Osteoblast (primary cell): ENCODE measurements at regions not wholly inside any gene's neighbourhood (a gene's known extent, or its start where the extent isn't known, plus 50 kb on each side); places are given as distances from the start of the nearest gene placed in this dataset.
"Not testable (repeated sequence)": the region's sequence is repeated elsewhere in the genome, so short reads cannot be mapped to it uniquely, and the experiment has no call there.

Source experiments
- DNase-seq: peaks from one replicate; pipeline ENCODE4 v3.0.0; 2011; ENCODE audit warnings: low spot score, mixed read lengths; ENCODE audit not compliant: insufficient read length; ENCODE audit errors: missing footprints
- H2AFZ ChIP-seq: 2 replicates; pipeline ENCODE4 v1.6.0; 2011; ENCODE audit warnings: mild to moderate bottlenecking, low read length
- H3K27ac ChIP-seq: 2 replicates; pipeline ENCODE4 v1.5.1; 2011; ENCODE audit warnings: mild to moderate bottlenecking, low read depth, low read length, moderate library complexity
- H3K27me3 ChIP-seq: 2 replicates; pipeline ENCODE4 v1.6.0; 2012; ENCODE audit warnings: mild to moderate bottlenecking, control low read depth, inconsistent platforms, low read length, moderate library complexity; ENCODE audit not compliant: insufficient read depth
- H3K36me3 ChIP-seq: 2 replicates; pipeline ENCODE4 v1.5.1; 2011; ENCODE audit warnings: mild to moderate bottlenecking, low read length, control low read depth, moderate library complexity; ENCODE audit not compliant: insufficient read depth
- H3K4me1 ChIP-seq: 2 replicates; pipeline ENCODE4 v1.5.1; 2011; ENCODE audit warnings: mild to moderate bottlenecking, low read length, control low read depth, moderate library complexity; ENCODE audit not compliant: insufficient read depth
- H3K4me2 ChIP-seq: 2 replicates; pipeline ENCODE4 v1.6.0; 2011; ENCODE audit warnings: mild to moderate bottlenecking, low read length; ENCODE audit not compliant: insufficient read depth
- H3K4me3 ChIP-seq: fragments of 200-600 bp; sonication (generic); 3 replicates; pipeline ENCODE4 v1.5.1; 2012; ENCODE audit warnings: mild to moderate bottlenecking, low read length, inconsistent platforms; ENCODE audit not compliant: insufficient read depth
- H3K79me2 ChIP-seq: 2 replicates; pipeline ENCODE4 v1.6.0; 2012; ENCODE audit warnings: mild to moderate bottlenecking, low read length, control low read depth, inconsistent platforms; ENCODE audit not compliant: insufficient read depth
- H3K9me3 ChIP-seq: 2 replicates; pipeline ENCODE4 v1.5.1; 2011; ENCODE audit warnings: low read depth, low read length, control low read depth
- H4K20me1 ChIP-seq: 2 replicates; pipeline ENCODE4 v1.6.0; 2012; ENCODE audit warnings: mild to moderate bottlenecking, low read length, control low read depth; ENCODE audit not compliant: insufficient read depth
- TF ChIP-seq, protein P1 (sequence below): IDR thresholded peaks from 2 replicates; pipeline ENCODE4 v1.5.1; 2011; ENCODE audit warnings: mild to moderate bottlenecking, low read depth, low read length, moderate library complexity; ENCODE audit errors: extremely low read depth

DNA sequence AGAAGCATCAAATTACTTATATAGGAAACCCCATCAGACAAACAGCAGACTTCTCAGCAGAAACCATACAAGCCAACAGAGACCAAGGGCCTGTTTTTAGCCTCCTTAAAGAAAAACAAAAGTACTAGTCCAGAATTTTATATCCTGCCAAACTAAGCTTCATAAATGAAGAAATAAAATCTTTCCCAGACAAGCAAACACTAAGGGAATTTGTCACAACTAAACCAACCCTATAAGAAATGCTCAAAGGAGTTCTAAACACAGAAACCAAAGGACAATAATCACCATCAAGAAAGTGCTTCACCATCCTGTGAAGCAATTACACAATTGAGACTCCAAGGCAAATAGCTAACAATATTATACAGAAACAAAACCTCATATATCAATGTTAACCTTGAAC is 238.6 kb downstream of the NKX6-1 start:
- no peaks in the 10 kb centered on the region for H3K79me2 ChIP-seq

DNA sequence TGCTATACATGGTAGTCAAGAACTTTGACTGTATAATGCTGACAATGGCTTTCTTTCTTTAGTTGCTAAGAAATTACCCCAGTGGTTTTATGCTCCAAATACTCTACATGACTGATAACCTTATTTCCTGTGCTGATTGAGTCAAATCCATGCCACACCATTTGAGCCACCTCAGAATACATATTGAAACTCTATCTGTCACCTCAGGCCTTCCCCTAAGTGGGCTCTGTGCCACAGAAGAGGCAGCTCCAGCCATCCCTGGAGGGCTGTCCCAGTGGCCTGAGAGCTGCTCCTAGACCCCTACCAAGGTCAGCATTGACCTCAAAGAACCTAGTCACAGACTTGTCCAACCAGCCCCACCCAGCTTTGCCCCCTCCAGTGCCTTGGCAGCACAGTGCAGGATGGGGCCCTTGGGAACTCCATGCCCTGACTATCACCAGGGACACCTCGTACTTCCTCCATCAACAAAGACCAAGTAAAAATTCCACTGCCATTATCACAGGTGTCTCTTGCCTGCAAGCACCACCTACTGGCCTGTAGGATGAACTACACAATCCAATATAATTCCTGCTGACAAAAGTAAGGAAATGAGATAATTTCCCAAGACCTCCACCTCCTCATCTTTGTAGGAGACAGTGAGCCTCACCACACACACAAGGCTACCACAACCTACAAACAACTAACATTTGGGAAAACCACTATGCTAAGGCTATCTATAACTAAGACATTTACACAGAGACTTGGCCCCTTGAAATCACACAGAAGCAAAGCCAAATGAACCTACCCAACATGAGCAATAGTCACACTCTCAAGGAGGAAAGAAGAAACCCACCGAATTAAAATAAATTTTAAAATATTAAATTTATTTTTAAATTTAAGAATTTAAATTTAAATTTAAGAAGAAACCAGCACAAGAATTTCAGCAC is 239.9 kb downstream of the NKX6-1 start:
- H3K4me2 ChIP-seq = no peak overlapping the region
- no peaks in the 10 kb centered on the region for H4K20me1 ChIP-seq
- H3K36me3 ChIP-seq = no peaks in the 10 kb centered on the region
- H3K4me1 ChIP-seq = no peaks in the 10 kb centered on the region
- DNase-seq = no peak
- H2AFZ ChIP-seq = no peak overlapping the region
- H3K9me3 ChIP-seq = no peaks in the 10 kb centered on the region
- no peaks in the 10 kb centered on the region for H3K79me2 ChIP-seq
- no peak overlapping the region for H3K27ac ChIP-seq
- no peak overlapping the region for H3K4me3 ChIP-seq
- no peaks in the 10 kb centered on the region for H3K27me3 ChIP-seq
- TF ChIP-seq, protein P1, sequence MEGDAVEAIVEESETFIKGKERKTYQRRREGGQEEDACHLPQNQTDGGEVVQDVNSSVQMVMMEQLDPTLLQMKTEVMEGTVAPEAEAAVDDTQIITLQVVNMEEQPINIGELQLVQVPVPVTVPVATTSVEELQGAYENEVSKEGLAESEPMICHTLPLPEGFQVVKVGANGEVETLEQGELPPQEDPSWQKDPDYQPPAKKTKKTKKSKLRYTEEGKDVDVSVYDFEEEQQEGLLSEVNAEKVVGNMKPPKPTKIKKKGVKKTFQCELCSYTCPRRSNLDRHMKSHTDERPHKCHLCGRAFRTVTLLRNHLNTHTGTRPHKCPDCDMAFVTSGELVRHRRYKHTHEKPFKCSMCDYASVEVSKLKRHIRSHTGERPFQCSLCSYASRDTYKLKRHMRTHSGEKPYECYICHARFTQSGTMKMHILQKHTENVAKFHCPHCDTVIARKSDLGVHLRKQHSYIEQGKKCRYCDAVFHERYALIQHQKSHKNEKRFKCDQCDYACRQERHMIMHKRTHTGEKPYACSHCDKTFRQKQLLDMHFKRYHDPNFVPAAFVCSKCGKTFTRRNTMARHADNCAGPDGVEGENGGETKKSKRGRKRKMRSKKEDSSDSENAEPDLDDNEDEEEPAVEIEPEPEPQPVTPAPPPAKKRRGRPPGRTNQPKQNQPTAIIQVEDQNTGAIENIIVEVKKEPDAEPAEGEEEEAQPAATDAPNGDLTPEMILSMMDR = peak; percentile 62

More for the DNA sequence above, 238.6 kb downstream of the NKX6-1 start:
- no peaks in the 10 kb centered on the region for H3K4me1 ChIP-seq
- TF ChIP-seq, protein P1 = no peak
- no peak overlapping the region for H3K4me2 ChIP-seq
- H3K9me3 ChIP-seq = no peaks in the 10 kb centered on the region
- H3K27me3 ChIP-seq = no peaks in the 10 kb centered on the region
- H3K4me3 ChIP-seq = no peak overlapping the region
- no peak overlapping the region for H3K27ac ChIP-seq
- DNase-seq = no peak
- no peaks in the 10 kb centered on the region for H3K36me3 ChIP-seq
- no peaks in the 10 kb centered on the region for H4K20me1 ChIP-seq
- H2AFZ ChIP-seq = no peak overlapping the region

DNA sequence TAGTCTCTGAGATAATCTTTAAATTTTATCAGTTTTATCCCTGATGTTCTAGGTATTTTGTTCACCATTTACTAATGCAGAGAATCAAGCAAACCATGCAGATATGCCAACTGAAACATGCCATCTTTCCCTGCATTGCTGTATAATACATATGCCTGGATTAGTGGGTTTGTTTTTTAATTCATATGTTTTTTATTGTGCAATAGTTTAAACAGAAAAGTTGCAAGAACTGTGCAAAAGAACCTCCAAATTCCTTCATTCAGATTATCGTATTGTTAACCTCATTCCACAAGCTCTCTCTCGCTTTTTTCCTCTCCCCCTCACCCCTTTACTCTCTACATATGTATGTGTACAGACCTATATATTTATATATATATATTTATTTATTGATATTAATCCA is 244.6 kb downstream of the NKX6-1 start:
- no peak overlapping the region for H3K4me2 ChIP-seq
- no peaks in the 10 kb centered on the region for H3K36me3 ChIP-seq
- H3K4me3 ChIP-seq = no peak overlapping the region
- no peaks in the 10 kb centered on the region for H3K4me1 ChIP-seq
- H3K27me3 ChIP-seq = no peaks in the 10 kb centered on the region
- no peaks in the 10 kb centered on the region for H3K79me2 ChIP-seq
- DNase-seq = no peak
- H3K27ac ChIP-seq = no peak overlapping the region
- no peaks in the 10 kb centered on the region for H3K9me3 ChIP-seq
- H2AFZ ChIP-seq = no peak overlapping the region
- H4K20me1 ChIP-seq = no peaks in the 10 kb centered on the region
- TF ChIP-seq, protein P1 = no peak

DNA sequence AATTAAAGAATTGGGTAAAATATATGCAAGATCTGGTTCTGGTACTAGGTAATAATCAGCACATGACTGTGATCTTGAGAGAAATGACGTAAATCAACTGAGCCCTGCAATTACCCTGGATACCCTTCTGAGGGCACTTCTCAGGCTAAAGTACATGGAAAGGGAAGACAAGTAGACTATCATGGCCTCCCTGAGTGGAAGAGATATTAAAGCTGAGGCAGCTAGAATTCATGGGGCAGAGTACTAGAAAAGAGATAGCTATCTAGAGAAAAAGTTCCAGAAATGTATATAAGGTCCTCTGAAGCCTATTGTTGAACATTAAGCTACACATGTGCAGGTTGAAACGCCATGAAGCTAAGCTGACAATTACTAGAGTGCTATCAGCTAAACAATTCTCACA is 249.6 kb downstream of the NKX6-1 start:
- Histone ChIP-seq H3K4me1 (no peaks in the 10 kb centered on the region), H3K36me3 (no peaks in the 10 kb centered on the region)
- TF ChIP-seq, protein P1 = no peak

DNA sequence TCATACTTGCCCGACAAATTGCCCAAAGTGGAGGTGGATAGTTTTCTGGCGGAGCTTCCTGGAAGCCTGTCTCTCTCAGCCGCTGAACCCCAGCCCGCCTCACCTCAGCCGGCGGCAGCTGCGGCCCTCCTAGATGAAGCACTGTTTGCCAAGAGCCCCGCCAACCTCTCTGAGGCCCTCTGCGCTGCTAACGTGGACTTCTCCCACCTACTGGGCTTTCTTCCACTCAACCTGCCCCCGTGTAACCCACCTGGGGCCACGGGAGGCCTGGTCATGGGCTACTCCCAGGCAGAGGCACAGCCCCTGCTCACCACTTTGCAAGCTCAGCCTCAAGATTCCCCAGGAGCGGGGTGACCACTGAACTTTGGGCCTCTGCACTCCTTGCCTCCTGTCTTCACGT is 254.1 kb downstream of the NKX6-1 start:
- not testable (repeated sequence) for H4K20me1 ChIP-seq, H2AFZ ChIP-seq, H3K4me2 ChIP-seq, DNase-seq, H3K36me3 ChIP-seq, H3K79me2 ChIP-seq, H3K4me1 ChIP-seq, H3K4me3 ChIP-seq, H3K27me3 ChIP-seq, H3K27ac ChIP-seq, H3K9me3 ChIP-seq

More for the DNA sequence above, 249.6 kb downstream of the NKX6-1 start:
- H3K4me2 ChIP-seq = no peak overlapping the region
- DNase-seq = no peak
- H3K9me3 ChIP-seq = no peaks in the 10 kb centered on the region
- H3K27me3 ChIP-seq = no peaks in the 10 kb centered on the region
- H3K4me3 ChIP-seq = no peak overlapping the region
- no peak overlapping the region for H2AFZ ChIP-seq
- H3K27ac ChIP-seq = no peak overlapping the region
- H4K20me1 ChIP-seq = no peaks in the 10 kb centered on the region
- H3K79me2 ChIP-seq = no peaks in the 10 kb centered on the region

DNA sequence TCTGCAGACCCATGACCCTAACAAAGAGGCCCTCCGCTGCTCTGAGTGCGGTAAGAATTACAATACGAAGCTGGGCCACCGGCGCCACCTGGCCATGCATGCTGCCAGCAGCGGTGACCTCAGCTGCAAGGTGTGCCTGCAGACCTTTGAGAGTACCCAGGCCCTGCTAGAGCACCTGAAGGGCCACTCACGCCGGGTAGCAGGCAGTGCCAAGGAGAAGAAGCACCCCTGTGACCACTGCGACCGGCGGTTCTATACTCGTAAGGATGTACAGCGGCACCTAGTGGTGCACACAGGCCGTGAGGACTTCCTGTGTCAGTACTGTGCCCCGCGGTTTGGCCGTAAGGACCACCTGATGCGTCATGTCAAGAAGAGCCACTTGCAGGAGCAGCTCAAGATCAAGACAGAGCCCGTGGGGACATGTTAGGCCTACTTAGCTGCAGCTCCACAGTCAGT is 254.7 kb downstream of the NKX6-1 start:
- H3K27me3 ChIP-seq, H3K79me2 ChIP-seq, H3K27ac ChIP-seq, H3K36me3 ChIP-seq, H2AFZ ChIP-seq, DNase-seq, H4K20me1 ChIP-seq, H3K4me1 ChIP-seq, H3K9me3 ChIP-seq, H3K4me2 ChIP-seq, H3K4me3 ChIP-seq: not testable (repeated sequence)
